ENCODE measurements at regions not wholly inside any gene's neighbourhood (a gene's known extent, or its start where the extent isn't known, plus 50 kb on each side); places are given as distances from the start of the nearest gene placed in this dataset.

DNA sequence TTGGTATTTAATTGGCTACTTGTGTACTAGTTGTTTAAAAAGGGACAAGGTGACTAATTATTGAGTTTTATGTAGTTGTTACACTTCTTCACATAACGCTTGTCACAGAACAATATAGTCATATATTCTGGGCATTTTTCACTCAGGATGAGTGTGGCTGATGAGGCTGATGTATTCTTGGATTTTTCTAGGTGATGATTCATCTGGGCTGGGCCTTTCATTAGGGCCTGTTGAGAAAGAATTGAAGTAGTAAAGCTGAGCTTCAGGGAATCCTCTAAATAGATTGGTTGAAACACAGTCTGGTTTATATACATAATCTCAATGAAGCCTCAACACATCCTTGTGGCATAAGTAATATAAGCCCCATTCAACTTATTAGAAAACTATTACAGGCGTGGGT, 445.7 kb downstream of the DAD1 start:
- TF ChIP-seq CTCF (IDR thresholded peaks at IDR 0.05; ENCODE audit: low read depth, low read length, poor library complexity, severe bottlenecking) (no peak), EZH2phosphoT487 (IDR thresholded peaks at IDR 0.05; ENCODE audit: borderline replicate concordance, low read length) (no peak)
- Histone ChIP-seq H3K27me3 (ENCODE audit: control insufficient read depth, low read length) (peaks cover 18% of the 10 kb centered on the region), H3K9me2 (replicated peaks; ENCODE audit: control insufficient read depth, low read length) (no peaks in the 10 kb centered on the region), H3K4me1 (ENCODE audit: control insufficient read depth, low read length) (no peaks in the 10 kb centered on the region), H3K4me2 (ENCODE audit: low read length) (no peak overlapping the region), H4K20me1 (ENCODE audit: control insufficient read depth, insufficient read depth, low read depth, low read length) (no peaks in the 10 kb centered on the region), H3F3A (ENCODE audit: control insufficient read depth, insufficient read depth) (no peaks in the 10 kb centered on the region), H3K4me3 (ENCODE audit: low read length) (no peak overlapping the region), H3K79me2 (ENCODE audit: control insufficient read depth, low read length) (no peaks in the 10 kb centered on the region), H3K27ac (ENCODE audit: low read depth, low read length) (no peak overlapping the region), H3K9me3 (ENCODE audit: control insufficient read depth, insufficient read depth, low read length) (no peaks in the 10 kb centered on the region), H3K36me3 (ENCODE audit: control insufficient read depth, low read length) (no peaks in the 10 kb centered on the region)

GRCh38 chr14:22140633-22141032, 448.4 kb downstream of the DAD1 start:
- no peaks in the 10 kb centered on the region for H3K9me3 ChIP-seq (ENCODE audit: control insufficient read depth, insufficient read depth, low read length)
- H3K27me3 ChIP-seq (ENCODE audit: control insufficient read depth, low read length): peaks cover 10% of the 10 kb centered on the region
- no peaks in the 10 kb centered on the region for H4K20me1 ChIP-seq (ENCODE audit: control insufficient read depth, insufficient read depth, low read depth, low read length)
- H3K4me2 ChIP-seq (ENCODE audit: low read length): no peak overlapping the region
- H3F3A ChIP-seq (ENCODE audit: control insufficient read depth, insufficient read depth): no peaks in the 10 kb centered on the region
- TF ChIP-seq CTCF (IDR thresholded peaks at IDR 0.05; ENCODE audit: low read depth, low read length, poor library complexity, severe bottlenecking) (no peak), EZH2phosphoT487 (IDR thresholded peaks at IDR 0.05; ENCODE audit: borderline replicate concordance, low read length) (no peak)
- no peaks in the 10 kb centered on the region for H3K9me2 ChIP-seq (replicated peaks; ENCODE audit: control insufficient read depth, low read length)
- no peak overlapping the region for H3K4me3 ChIP-seq (ENCODE audit: low read length)
- H3K79me2 ChIP-seq (ENCODE audit: control insufficient read depth, low read length): no peaks in the 10 kb centered on the region
- no peak overlapping the region for H3K27ac ChIP-seq (ENCODE audit: low read depth, low read length)
- H3K4me1 ChIP-seq (ENCODE audit: control insufficient read depth, low read length): no peaks in the 10 kb centered on the region
- no peaks in the 10 kb centered on the region for H3K36me3 ChIP-seq (ENCODE audit: control insufficient read depth, low read length)

- H3K79me2 ChIP-seq (ENCODE audit: control insufficient read depth, low read length): no peaks in the 10 kb centered on the region
- no peak overlapping the region for H3K4me3 ChIP-seq (ENCODE audit: low read length)
- no peaks in the 10 kb centered on the region for H3K9me2 ChIP-seq (replicated peaks; ENCODE audit: control insufficient read depth, low read length)
- no peaks in the 10 kb centered on the region; the same call in 1 of the 2 replicates for H3K9me3 ChIP-seq (ENCODE audit: control insufficient read depth, insufficient read depth, low read length)
- no peaks in the 10 kb centered on the region for H3K36me3 ChIP-seq (ENCODE audit: control insufficient read depth, low read length)
- no peaks in the 10 kb centered on the region for H3K4me1 ChIP-seq (ENCODE audit: control insufficient read depth, low read length)
- TF ChIP-seq EZH2phosphoT487 (IDR thresholded peaks at IDR 0.05; ENCODE audit: borderline replicate concordance, low read length): no peak
- TF ChIP-seq CTCF (IDR thresholded peaks at IDR 0.05; ENCODE audit: low read depth, low read length, poor library complexity, severe bottlenecking): peak; percentile 69
- H4K20me1 ChIP-seq (ENCODE audit: control insufficient read depth, insufficient read depth, low read depth, low read length): no peaks in the 10 kb centered on the region
- H3F3A ChIP-seq (ENCODE audit: control insufficient read depth, insufficient read depth): no peaks in the 10 kb centered on the region
- H3K27ac ChIP-seq (ENCODE audit: low read depth, low read length): no peak overlapping the region
- H3K27me3 ChIP-seq (ENCODE audit: control insufficient read depth, low read length): no peaks in the 10 kb centered on the region
- no peak overlapping the region for H3K4me2 ChIP-seq (ENCODE audit: low read length)
Observed at GRCh38 chr14:22131749-22132476, 457.1 kb downstream of the DAD1 start.

Data from DOHH2 (cell line).